ENCODE measurements at regions not wholly inside any gene's neighbourhood (a gene's known extent, or its start where the extent isn't known, plus 50 kb on each side); places are given as distances from the start of the nearest gene placed in this dataset.
"Not testable (repeated sequence)": the region's sequence is repeated elsewhere in the genome, so short reads cannot be mapped to it uniquely, and the experiment has no call there.

DNA sequence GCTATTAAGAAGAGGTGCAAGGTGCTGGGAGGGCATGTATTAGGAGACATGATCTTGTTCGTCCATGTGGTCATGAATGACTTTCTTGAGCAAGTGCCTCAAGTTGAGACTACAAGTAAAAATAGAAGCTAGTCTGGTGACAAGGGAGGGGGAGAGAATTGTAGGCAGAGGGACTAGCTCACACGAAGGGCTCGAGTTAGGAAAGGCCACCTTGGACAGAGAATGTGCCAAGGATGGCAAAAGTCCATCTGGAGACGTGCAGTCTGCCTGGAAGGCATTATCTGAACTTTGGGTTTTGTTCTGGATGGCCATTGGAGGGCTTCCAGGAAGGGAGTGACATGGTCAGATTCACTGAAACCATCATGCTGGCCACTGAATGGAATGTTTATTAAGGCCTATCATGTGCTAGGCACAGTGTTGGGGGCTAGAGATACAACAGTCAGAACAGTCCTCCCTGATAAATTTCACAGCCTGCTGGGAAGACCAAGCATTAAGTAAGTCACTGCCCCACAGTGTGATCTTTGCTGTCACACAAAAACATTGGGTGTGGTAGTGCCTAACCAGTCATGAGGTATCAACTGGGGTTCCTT, 251.3 kb upstream of the NBPF12 start:
- TF ChIP-seq, protein P1, sequence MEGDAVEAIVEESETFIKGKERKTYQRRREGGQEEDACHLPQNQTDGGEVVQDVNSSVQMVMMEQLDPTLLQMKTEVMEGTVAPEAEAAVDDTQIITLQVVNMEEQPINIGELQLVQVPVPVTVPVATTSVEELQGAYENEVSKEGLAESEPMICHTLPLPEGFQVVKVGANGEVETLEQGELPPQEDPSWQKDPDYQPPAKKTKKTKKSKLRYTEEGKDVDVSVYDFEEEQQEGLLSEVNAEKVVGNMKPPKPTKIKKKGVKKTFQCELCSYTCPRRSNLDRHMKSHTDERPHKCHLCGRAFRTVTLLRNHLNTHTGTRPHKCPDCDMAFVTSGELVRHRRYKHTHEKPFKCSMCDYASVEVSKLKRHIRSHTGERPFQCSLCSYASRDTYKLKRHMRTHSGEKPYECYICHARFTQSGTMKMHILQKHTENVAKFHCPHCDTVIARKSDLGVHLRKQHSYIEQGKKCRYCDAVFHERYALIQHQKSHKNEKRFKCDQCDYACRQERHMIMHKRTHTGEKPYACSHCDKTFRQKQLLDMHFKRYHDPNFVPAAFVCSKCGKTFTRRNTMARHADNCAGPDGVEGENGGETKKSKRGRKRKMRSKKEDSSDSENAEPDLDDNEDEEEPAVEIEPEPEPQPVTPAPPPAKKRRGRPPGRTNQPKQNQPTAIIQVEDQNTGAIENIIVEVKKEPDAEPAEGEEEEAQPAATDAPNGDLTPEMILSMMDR (IDR thresholded peaks at IDR 0.05), result not testable (repeated sequence)
- not testable (repeated sequence) for TF ChIP-seq POLR2A (IDR thresholded peaks at IDR 0.05)
